Femur (tissue), 1 donor: ENCODE measurements at regions not wholly inside any gene's neighbourhood (a gene's known extent, or its start where the extent isn't known, plus 50 kb on each side); places are given as distances from the start of the nearest gene placed in this dataset.

ENCODE experiments used
- DNase-seq: peaks from one replicate; pipeline ENCODE4 v3.0.0-alpha.2; 2017

- no peak for DNase-seq
Measured at GRCh38 chr21:15401331-15401730, 328.5 kb upstream of the USP25 start.

- DNase-seq: no peak
Measured at GRCh38 chr21:15405214-15405613, 324.6 kb upstream of the USP25 start.

- no peak for DNase-seq
Measured at GRCh38 chr21:15406791-15407190, 323.0 kb upstream of the USP25 start.

- no peak for DNase-seq
Measured at GRCh38 chr21:15407585-15407984, 322.2 kb upstream of the USP25 start.

GRCh38 chr21:15408089-15408488, 321.7 kb upstream of the USP25 start:
- DNase-seq: no peak

GRCh38 chr21:15409031-15409430, 320.8 kb upstream of the USP25 start:
- DNase-seq: no peak

GRCh38 chr21:15410853-15411252, 318.9 kb upstream of the USP25 start:
- DNase-seq: no peak

GRCh38 chr21:15414057-15414456, 315.7 kb upstream of the USP25 start:
- DNase-seq: no peak

GRCh38 chr21:15415541-15416261, 314.1 kb upstream of the USP25 start:
- no peak for DNase-seq

GRCh38 chr21:15421441-15421881, 308.3 kb upstream of the USP25 start:
- no peak for DNase-seq

GRCh38 chr21:15421947-15422346, 307.8 kb upstream of the USP25 start:
- no peak for DNase-seq

GRCh38 chr21:15422783-15423182, 307.0 kb upstream of the USP25 start:
- no peak for DNase-seq

- no peak for DNase-seq
Measured at GRCh38 chr21:15423676-15424445, 305.9 kb upstream of the USP25 start.

GRCh38 chr21:15425049-15425448, 304.7 kb upstream of the USP25 start:
- DNase-seq: no peak

- no peak for DNase-seq
Measured at GRCh38 chr21:15430023-15430422, 299.8 kb upstream of the USP25 start.

- no peak for DNase-seq
Measured at GRCh38 chr21:15430577-15430976, 299.2 kb upstream of the USP25 start.

- DNase-seq: no peak
Measured at GRCh38 chr21:15431053-15431452, 298.7 kb upstream of the USP25 start.

GRCh38 chr21:15433091-15433490, 296.7 kb upstream of the USP25 start:
- no peak for DNase-seq

GRCh38 chr21:15434163-15434905, 295.4 kb upstream of the USP25 start:
- DNase-seq: no peak

GRCh38 chr21:15436031-15436430, 293.8 kb upstream of the USP25 start:
- DNase-seq: no peak

- no peak for DNase-seq
Measured at GRCh38 chr21:15437883-15438282, 291.9 kb upstream of the USP25 start.

GRCh38 chr21:15439726-15440125, 290.1 kb upstream of the USP25 start:
- no peak for DNase-seq

- no peak for DNase-seq
Measured at GRCh38 chr21:15441060-15441493, 288.7 kb upstream of the USP25 start.

- DNase-seq: no peak
Measured at GRCh38 chr21:15441992-15442391, 287.8 kb upstream of the USP25 start.
